K562 (cell line): ENCODE measurements at regions not wholly inside any gene's neighbourhood (a gene's known extent, or its start where the extent isn't known, plus 50 kb on each side); places are given as distances from the start of the nearest gene placed in this dataset.

Experiments
- AFF4 ChIP-seq: sonication (generic); formaldehyde crosslinking; IDR thresholded peaks from 2 replicates; pipeline ENCODE4 v1.8.0; 2023; ENCODE audit warnings: mild to moderate bottlenecking, missing genetic modification reagents
- CREM ChIP-seq: IDR thresholded peaks from 2 replicates; pipeline ENCODE4 v1.6.1; 2014; ENCODE audit warnings: antibody characterized with exemption, low read depth
- HCFC1 ChIP-seq: IDR thresholded peaks from 2 replicates; pipeline ENCODE4 v1.6.1; 2012; ENCODE audit warnings: low read depth, low read length, improper control_type of control experiment
- HIVEP1 ChIP-seq: fragments of 250-450 bp; sonication (Bioruptor Pico); IDR thresholded peaks from 2 replicates; pipeline ENCODE4 v1.4.0; 2020; ENCODE audit warnings: mild to moderate bottlenecking
- NELFE ChIP-seq: IDR thresholded peaks from 2 replicates; pipeline ENCODE4 v1.6.1; 2011; ENCODE audit warnings: mild to moderate bottlenecking; ENCODE audit not compliant: insufficient read depth, insufficient read length
- RBM14 ChIP-seq: fragments of 200-400 bp; formaldehyde crosslinking; IDR thresholded peaks from 2 replicates; pipeline ENCODE4 v1.6.1; 2018; ENCODE audit warnings: low read depth, mild to moderate bottlenecking, low read length, moderate library complexity, borderline replicate concordance; ENCODE audit not compliant: insufficient read depth
- ZBTB11 ChIP-seq, 3 experiments: fragments of 200-800 bp in 1 of 3; fragments of 250-450 bp in 1 of 3; fragments of 450-650 bp in 1 of 3; sonication (Bioruptor Pico) in 1 of 3; sonication (Bioruptor generic) in 1 of 3; formaldehyde crosslinking in 1 of 3; IDR thresholded peaks; 2 replicates each; pipeline versions ENCODE4 v1.6.1 to v1.8.0; 2016 to 2022; ENCODE audit warnings: mild to moderate bottlenecking in 2 of 3, missing genetic modification characterization in 2 of 3, missing compliant biosample characterization in 1 of 3, moderate library complexity in 1 of 3
- ZBTB8A ChIP-seq: fragments of 450-650 bp; IDR thresholded peaks from 2 replicates; pipeline ENCODE4 v1.6.1; 2018; ENCODE audit warnings: mild to moderate bottlenecking, moderate library complexity; ENCODE audit not compliant: partially characterized antibody
- ZNF324 ChIP-seq: fragments of 250-450 bp; sonication (Bioruptor Pico); IDR thresholded peaks from 2 replicates; pipeline ENCODE4 v1.4.0; 2020; ENCODE audit warnings: mild to moderate bottlenecking

- TF ChIP-seq ZBTB11 (CRISPR knock-in tag; IDR thresholded peaks at IDR 0.05): no peak
- TF ChIP-seq AFF4 (CRISPR knock-in tag): no peak
- TF ChIP-seq ZNF324 (CRISPR knock-in tag): no peak
- TF ChIP-seq ZBTB8A: no peak
- TF ChIP-seq CREM: no peak
- TF ChIP-seq RBM14: no peak
- TF ChIP-seq HIVEP1 (CRISPR knock-in tag): no peak
- TF ChIP-seq HCFC1: no peak
- TF ChIP-seq NELFE: no peak
Measured at GRCh38 chr22:25362883-25363240, 143.4 kb downstream of the CRYBB2 start (continued).
